Iris pigment epithelial cell (primary cell): ENCODE measurements at regions not wholly inside any gene's neighbourhood (a gene's known extent, or its start where the extent isn't known, plus 50 kb on each side); places are given as distances from the start of the nearest gene placed in this dataset.
A peak's percentile ranks its signal among the peaks of the same experiment; 100 is the strongest.

Experiments used
- DNase-seq: peaks from one replicate; pipeline ENCODE4 v3.0.0-alpha.2; 2011; ENCODE audit warnings: low read depth

DNA sequence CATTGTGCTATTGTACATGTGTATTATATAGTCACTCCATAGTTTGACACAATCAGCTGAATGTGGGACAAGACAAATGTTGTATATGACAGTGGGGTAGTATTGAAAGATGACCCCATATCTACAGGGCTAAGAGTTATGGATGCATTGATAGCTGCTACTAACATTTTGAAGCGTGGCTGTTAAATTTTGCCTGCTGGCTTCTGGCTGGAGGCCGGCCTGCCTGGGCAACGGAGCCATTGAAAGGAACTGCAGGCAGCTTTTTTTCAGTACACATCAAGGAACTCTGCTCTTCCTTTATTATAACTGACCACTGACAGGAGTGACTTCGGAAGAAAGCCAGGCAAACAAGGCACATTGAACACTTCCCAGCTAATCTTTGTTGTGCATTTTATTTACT, 76.1 kb upstream of the TMEM33 start:
- no peak for DNase-seq

DNA sequence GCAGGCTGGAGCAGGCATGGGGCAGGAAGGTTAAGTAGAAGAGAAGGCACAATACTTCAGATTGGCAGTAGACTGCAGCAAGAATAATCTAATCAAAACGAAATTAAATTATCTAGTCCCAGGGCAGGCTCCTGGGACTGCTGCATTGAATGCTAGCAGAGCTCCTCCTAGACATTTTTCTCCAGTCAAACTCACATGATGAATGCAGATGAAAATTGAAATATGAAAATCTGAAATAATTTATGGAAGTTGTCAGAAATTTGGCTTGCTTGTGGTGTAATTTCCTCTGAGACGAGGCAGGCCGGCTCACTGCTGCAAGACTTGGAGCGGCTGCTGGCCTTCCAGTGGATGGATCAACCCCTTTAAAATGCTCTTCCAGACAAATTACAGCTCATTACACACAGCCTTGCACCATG, 78.0 kb upstream of the TMEM33 start:
- no peak for DNase-seq

DNA sequence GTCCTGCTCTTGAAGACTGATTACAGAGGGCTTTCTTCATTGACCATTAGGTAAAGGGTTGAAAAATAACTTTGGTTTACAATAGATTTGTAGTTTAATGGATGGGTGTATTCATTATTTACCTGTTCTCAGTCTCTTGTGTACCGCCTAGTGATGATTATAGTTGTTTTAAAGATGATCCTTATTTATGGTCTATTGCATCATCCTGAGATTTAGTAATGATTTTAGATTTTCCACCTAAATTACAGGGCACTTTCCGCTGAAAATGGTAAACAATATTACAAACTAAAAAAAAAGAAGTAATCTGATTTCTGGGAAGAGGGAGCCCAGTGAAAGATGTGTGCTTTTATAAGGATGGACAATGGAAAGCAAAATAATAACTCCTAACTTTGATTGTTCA, 78.4 kb upstream of the TMEM33 start:
- no peak for DNase-seq

DNA sequence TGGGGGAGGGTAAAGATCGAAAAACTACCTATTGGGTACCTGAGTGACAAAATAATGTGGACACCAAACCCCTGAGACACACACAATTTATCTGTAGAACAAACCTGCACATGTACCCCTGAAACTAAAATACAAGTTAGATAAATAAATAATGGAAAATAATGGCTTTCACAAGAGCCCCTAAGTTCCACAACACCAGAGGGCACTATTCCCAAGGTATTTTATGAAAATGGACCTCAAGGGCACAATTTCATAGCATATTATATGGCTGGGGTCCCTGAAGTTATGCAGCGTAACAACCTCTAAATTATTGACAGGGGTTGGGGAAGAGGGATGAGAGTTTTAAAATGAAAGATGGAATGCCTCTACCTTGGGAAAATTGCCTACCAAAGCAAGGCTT, 81.3 kb upstream of the TMEM33 start:
- no peak for DNase-seq

DNA sequence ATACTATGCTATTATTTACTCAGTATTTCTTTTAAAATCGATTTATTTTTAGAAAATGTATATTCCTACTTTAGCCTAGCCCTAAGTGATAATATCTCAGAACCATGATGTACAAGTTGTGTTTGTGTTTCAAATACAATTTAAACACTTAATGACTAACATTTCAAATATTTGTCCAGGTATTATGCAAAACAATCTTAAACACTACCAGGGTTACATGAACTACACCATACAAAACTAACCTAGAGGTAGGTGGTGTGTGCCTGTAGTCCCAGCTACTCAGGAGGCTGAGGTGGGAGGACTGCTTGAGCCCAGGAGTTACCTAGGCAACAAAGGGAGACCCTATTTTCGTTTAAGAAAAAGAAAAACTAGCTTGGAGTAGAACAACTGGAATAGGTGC, 83.0 kb upstream of the TMEM33 start:
- DNase-seq = no peak

DNA sequence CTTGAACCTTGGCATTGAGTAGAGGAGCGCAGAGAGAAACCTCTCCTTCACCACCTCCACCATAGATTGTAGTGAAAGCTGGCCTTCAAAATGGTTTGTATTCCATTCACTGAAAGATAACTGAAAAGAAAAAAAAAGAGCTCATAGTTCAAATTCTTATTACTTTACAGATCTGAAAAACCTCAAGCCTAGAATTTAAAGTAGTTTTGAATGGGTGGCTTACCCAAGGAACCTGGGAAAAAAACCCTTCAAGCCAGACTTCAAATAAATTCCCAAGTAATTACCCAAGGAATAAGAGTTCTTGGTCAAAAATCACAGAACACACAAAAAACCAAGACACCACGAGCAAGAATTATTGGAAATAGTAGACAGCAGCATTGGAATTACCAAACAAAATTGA, 83.6 kb upstream of the TMEM33 start:
- DNase-seq = no peak

DNA sequence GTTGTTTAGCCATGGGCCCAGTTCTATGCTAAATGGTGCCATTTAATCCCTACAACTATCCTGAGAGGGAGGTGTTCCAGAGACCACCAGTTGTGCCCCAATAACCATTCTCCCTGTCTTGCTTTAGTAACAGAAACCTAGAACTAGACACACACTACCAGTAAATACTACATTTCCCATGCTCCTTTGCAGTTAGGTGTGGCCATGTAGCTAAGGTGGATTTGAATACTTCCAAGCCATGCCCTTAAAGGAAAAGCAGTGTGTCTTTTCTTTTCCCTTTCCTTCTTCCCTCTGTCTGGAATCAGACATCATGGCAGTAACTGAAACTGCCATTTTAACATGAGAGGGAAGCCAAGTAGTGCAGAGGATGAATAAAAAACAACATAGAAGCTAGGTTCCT, 90.9 kb upstream of the TMEM33 start:
- no peak for DNase-seq

DNA sequence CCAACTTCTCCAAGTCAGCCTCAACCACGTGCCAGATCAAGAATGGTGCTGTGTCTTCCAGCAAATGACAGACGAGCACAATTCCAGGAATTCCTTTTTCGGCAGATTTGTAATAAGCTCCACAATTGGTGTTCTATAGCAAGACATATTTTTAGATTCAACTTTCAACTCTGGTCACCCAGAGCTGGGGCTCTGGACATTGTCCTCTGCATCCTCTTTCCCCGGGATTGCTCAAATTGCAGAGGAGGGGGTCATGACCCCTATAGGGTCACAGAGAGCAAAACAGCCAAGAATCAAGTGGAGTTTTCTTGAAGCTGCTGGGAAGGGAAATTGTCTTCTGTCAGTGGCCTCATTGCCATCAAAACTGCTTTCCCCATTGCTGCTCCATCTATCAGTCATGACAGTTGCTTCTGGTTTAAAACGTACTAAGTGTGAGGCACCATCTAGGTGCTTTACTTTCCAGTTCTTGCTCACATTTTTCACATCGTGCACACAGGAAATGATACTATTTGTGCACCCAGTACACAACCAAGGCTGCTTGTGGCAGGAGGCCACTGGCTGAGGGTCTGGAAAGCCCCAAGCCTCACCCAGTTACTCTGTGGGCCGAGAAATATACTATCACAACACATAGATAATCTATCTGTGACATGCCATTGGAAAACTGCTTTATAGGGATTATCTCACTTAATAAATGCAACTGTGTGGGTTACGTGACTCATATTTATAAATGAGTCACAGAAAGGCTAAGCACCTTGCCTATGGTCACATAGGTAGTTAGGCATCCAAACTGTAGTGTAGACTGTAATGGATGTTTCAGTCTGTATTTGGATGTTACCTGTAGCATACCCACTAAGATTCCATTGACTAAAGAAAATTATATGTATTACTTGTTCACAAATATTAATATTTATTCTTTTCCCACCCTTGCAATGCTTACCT, 91.7 kb upstream of the PHOX2B start:
- DNase-seq = no peak

DNA sequence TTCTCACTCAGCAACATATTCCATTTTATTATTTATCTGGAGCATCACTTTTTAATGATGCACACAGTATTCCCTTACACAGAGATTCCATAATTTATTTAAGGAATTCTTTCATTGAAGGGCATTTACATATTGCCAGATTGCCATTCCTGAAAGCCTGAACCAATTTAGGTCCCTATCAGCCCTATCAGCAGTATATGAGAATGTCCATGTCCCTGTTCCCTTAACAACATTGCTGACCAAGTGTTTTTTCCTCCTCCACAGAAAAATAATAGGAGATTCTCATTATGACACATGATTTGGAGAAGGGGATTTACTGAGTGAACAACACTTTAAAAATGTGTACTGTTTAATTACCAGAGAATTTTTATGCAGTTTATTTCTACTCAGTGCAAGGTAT, 90.1 kb upstream of the PHOX2B start:
- no peak for DNase-seq

DNA sequence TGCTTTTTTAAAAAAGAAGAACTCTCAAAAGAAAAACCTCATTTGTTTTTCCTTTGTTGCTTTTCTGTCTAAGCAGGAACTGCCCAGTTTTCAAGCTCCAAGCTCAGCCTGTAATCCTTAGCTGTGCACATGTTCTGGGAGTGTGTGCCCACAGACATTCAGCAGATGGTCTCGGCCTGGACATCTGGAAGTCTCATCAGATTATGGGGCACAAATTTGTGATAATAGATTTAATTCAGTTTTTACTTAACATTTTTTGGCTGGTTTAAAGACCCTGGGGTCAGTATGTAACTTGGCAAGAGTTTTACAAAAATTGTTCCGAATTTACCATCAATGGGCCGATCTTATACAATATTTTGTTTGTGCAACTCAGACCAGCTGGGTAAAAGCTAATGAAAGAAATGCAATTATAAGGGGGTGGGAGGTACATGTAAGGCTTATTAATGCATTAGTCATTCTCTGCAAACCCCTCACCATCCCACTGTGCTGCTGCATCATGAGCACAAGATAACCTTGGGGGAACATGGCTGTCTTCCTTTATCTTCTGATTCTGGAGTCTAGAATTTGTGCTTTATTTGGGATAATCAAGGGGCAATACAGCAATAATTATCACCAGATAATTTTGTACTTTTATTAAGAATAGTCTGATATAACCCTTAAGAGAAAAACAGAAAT, 86.9 kb upstream of the PHOX2B start:
- DNase-seq = no peak

DNA sequence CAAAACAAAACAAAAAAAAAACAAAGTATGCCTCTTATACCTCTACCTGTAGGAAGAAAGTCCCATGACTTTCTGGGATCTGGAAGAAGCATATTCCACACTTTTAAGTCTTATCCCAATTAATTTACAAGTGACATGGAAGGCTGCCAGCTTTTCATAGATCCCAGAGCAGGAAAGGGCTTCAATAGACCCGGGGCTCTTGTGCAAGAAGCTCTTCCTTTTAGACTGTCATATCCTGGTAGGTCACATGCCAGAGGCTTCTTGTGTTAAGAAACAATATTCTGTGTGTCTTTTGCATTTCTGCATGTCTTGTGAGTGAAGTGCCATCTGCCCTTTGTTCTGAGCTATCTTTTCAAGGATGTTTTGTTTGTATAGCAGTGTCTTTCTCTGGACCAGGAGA, 84.4 kb upstream of the PHOX2B start:
- no peak for DNase-seq

DNA sequence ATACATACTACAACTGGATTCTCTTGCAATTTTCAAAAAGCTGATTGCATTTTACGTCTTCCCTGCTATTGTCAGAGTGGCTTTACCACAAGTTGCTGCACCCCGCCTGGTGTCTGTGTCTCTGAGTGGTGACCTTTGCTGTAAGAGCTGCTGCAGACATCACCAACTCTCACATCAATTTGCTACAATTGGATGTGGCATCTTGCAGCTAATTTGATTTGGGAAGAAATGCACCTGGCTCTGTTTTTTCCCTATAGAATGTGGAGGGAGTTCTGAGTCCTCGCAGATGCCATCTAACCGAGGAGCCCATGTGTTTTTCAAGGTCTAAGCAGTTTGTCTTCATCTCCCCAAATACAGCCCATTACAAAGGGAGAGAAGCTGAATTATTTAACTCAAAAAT, 73.8 kb upstream of the PHOX2B start:
- DNase-seq = no peak

DNA sequence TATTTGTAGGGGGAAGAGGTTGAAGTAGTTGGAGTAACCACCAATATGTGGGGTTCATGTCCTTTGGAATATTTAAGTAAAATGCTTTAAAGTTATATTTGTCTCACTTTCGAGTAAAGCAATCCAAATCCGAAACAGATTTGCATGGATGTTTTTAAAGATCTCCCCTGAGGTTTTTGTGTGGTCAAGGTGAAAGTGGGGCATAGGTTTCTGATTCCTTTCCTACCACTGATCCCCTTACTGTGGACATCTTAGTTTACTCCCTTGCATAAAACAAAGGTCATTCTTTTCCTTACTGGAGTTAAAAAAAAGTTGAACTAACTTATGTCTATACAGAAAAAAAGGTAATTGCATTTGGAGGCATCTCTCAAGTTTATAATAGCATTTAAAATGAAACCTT, 71.9 kb upstream of the PHOX2B start:
- no peak for DNase-seq

DNA sequence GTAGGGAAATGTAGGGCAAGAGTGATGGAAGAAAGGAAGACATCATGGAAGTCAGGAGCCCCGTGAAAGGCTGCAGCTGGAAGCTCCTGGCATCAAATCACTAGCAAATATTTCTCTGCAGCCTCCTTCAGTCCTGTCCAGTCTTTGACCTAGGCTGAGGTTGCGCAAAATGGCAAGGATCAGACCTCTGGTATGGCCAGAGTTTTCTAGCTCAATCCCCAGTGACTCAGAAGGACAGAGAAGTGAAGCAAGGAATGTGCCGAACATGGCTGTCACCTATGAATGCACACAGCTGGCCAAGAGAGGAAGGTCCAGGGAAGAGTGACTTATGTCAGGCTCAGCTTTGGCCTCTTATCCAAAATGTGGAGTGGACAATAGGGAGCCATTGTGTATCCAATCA, 71.1 kb upstream of the PHOX2B start:
- DNase-seq = no peak

DNA sequence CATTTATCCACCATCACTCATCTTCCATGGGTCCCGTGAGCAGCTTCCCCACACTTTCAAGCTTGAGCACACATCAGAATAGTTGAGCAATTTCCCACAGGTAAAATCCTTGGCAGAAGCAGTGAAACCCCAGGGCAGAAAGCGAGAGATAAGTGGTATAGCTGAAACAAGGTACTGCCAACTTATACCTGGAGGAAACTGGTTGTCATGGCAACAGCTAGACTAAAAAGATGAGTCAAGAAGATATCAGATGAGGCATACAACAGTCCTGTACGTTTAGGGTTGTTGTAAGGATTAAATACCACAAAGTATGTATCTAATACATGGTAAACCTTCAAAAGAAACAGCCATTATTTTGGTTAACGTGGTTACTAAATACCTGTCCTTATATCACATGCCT, 66.9 kb upstream of the PHOX2B start:
- DNase-seq = no peak

DNA sequence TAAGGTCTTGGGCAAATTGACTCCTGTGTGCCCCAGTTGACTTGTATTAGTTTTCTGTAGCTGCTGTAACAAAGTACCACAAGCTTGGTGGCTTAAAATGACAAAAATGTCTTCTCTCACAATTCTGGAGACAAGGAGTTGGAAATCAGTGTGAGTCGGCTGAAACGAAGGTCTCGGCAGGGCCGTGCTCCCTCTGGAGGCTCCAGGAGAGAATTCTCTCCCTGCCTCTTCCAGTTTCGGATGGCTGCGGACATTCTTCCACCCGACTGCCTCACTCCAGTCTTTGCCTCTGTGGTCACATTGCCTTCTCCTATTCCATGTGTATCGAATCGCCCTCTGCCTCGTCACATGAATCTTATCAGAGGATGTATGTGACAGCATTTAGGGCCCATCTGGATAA, 66.0 kb upstream of the PHOX2B start:
- peak; percentile 25 for DNase-seq

DNA sequence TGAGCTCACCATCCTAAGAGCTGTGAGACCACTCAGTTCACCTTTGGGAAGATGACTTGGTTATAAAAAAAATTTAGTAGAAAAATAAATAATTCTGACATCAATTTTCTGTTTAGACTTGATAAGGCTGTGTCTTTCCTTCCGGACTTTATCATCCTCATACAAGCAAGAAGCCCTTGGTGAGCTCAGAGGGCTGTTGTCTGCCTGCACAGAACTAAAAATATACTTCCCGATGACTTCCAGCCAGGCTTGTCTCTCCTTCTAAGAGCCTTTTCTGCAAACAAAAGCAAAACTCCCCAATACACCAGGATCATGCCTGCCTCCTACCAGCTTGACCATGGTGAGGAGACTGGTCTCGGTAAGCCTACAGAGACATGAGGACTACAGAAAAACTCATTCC, 58.3 kb upstream of the PHOX2B start:
- DNase-seq = no peak

DNA sequence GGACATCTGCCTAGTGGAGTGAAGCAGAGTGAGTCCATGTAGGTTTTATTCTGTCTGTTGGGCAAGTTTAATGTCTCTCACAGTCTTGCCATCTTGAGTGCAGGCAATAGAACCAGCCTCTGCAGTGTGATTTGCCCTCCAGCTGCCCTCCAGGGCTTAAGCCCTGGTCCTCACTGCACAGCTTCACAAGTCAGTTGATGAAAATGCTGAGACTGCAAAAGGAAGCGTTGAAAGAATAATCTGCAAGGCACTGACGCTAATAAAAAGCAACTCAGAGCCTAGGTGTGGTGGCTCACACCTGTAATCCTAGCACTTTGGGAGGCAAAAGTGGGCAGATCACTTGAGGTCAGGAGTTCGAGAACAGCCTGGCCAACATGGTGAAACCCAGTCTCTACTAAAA, 54.1 kb upstream of the PHOX2B start:
- no peak for DNase-seq

DNA sequence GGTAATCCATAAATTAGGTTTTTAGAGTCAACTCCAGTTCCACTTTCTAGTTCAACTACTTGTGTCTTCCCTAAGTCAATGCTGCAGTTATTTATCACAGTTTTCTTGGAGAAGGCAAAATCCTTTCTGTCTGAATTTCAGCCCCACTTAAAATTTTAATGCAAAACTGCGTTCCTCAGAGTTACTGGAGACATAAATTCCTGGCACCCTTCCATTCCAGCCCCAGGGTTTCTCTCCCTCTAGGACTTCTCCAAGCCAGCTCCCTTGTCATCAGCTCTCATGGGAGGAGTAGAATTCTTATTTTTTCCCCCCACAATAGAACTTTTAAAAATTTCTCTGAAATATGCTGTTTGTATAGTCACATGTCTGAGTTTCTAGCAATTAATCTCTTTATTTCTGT, 50.6 kb upstream of the PHOX2B start:
- no peak for DNase-seq
